Ishikawa (cell line): ENCODE measurements at regions not wholly inside any gene's neighbourhood (a gene's known extent, or its start where the extent isn't known, plus 50 kb on each side); places are given as distances from the start of the nearest gene placed in this dataset.

Source experiments
- CEBPB ChIP-seq: IDR thresholded peaks from 2 replicates; pipeline ENCODE4 v1.6.1; 2012
- CREB1 ChIP-seq: IDR thresholded peaks from 2 replicates; pipeline ENCODE4 v1.6.1; 2012; ENCODE audit warnings: low read depth
- EGR1 ChIP-seq: IDR thresholded peaks from 2 replicates; pipeline ENCODE4 v1.6.1; 2012
- EP300 ChIP-seq: IDR thresholded peaks from 2 replicates; pipeline ENCODE4 v1.6.1; 2012; ENCODE audit warnings: borderline replicate concordance
- FOXM1 ChIP-seq: IDR thresholded peaks from 2 replicates; pipeline ENCODE4 v1.6.1; 2012; ENCODE audit warnings: low read depth, borderline replicate concordance
- MAX ChIP-seq: IDR thresholded peaks from 2 replicates; pipeline ENCODE4 v1.6.1; 2012
- NFIC ChIP-seq: IDR thresholded peaks from 2 replicates; pipeline ENCODE4 v1.6.1; 2012
- RAD21 ChIP-seq: IDR thresholded peaks from 2 replicates; pipeline ENCODE4 v1.6.1; 2012; ENCODE audit warnings: low read depth
- REST ChIP-seq: IDR thresholded peaks from 2 replicates; pipeline ENCODE4 v1.6.1; 2012; ENCODE audit warnings: low read depth, mild to moderate bottlenecking
- TAF1 ChIP-seq: IDR thresholded peaks from 2 replicates; pipeline ENCODE4 v1.6.1; 2012; ENCODE audit warnings: low read depth, mild to moderate bottlenecking
- TCF12 ChIP-seq: IDR thresholded peaks from 2 replicates; pipeline ENCODE4 v1.6.1; 2012; ENCODE audit warnings: low read depth
- TEAD4 ChIP-seq: IDR thresholded peaks from 2 replicates; pipeline ENCODE4 v1.6.1; 2012
- YY1 ChIP-seq: IDR thresholded peaks from 2 replicates; pipeline ENCODE4 v1.6.1; 2012; ENCODE audit warnings: low read depth
- ZBTB7A ChIP-seq: IDR thresholded peaks from 2 replicates; pipeline ENCODE4 v1.6.1; 2012; ENCODE audit warnings: low read depth
- TF ChIP-seq, protein P1 (sequence below): IDR thresholded peaks from 2 replicates; pipeline ENCODE4 v1.6.1; 2012

- TF ChIP-seq EGR1 (no peak), EP300 (no peak)
These were observed 370.4 kb downstream of the IRX2 start for GRCh38 chr5:2381070-2381469.

GRCh38 chr5:2378976-2379375 lies 372.5 kb downstream of the IRX2 start:
- TF ChIP-seq ZBTB7A (no peak), NFIC (no peak), FOXM1 (no peak), CREB1 (no peak)
- TF ChIP-seq, protein P1, sequence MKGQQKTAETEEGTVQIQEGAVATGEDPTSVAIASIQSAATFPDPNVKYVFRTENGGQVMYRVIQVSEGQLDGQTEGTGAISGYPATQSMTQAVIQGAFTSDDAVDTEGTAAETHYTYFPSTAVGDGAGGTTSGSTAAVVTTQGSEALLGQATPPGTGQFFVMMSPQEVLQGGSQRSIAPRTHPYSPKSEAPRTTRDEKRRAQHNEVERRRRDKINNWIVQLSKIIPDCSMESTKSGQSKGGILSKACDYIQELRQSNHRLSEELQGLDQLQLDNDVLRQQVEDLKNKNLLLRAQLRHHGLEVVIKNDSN, result no peak

- TF ChIP-seq MAX, result no peak
- no peak for TF ChIP-seq EP300
- TF ChIP-seq NFIC, result no peak
- no peak for TF ChIP-seq CREB1
- TF ChIP-seq EGR1, result no peak
- TF ChIP-seq FOXM1, result no peak
- TF ChIP-seq CEBPB, result no peak
- TF ChIP-seq RAD21, result no peak
- no peak for TF ChIP-seq TCF12
- TF ChIP-seq, protein P1, result no peak
- no peak for TF ChIP-seq TAF1
- TF ChIP-seq YY1, result no peak
- TF ChIP-seq REST, result no peak
- no peak for TF ChIP-seq ZBTB7A
- no peak for TF ChIP-seq TEAD4
These were observed 373.4 kb downstream of the IRX2 start for GRCh38 chr5:2378108-2378507.

GRCh38 chr5:2376486-2376885 lies 375.0 kb downstream of the IRX2 start:
- TF ChIP-seq TEAD4, result no peak
- TF ChIP-seq TCF12, result no peak
- no peak for TF ChIP-seq NFIC
- no peak for TF ChIP-seq CEBPB

- no peak for TF ChIP-seq ZBTB7A
- no peak for TF ChIP-seq NFIC
- no peak for TF ChIP-seq CREB1
- no peak for TF ChIP-seq FOXM1
- no peak for TF ChIP-seq CEBPB
- TF ChIP-seq, protein P1, result no peak
- TF ChIP-seq EGR1, result no peak
- TF ChIP-seq REST, result no peak
These were observed 375.7 kb downstream of the IRX2 start for GRCh38 chr5:2375757-2376250.

DNA sequence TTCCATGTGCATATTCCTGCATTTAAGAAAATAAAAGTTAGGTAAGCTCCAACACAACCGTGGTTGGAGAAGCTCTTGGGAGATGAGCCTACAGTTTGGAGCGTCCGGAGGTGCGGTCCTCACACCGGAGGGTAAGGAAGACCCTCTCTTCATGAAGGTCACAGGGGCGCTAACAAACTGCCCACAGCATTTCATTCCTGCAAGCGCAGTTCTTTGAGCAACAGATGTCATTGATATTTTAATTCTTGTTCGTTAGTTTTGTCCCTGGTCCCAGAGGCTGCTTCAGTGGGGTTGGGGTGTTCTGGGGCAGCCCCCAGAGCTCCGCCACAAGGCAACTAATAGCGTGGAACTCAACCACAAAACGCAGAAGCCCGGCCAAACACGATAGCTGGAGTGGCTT lies 376.2 kb downstream of the IRX2 start:
- no peak for TF ChIP-seq CEBPB
- no peak for TF ChIP-seq EGR1
- TF ChIP-seq TEAD4, result no peak
- TF ChIP-seq CREB1, result no peak
- no peak for TF ChIP-seq ZBTB7A
- no peak for TF ChIP-seq YY1
- TF ChIP-seq NFIC, result no peak
- TF ChIP-seq MAX, result no peak
- TF ChIP-seq TCF12, result no peak
- no peak for TF ChIP-seq EP300
- no peak for TF ChIP-seq REST
- no peak for TF ChIP-seq TAF1
- TF ChIP-seq, protein P1, result no peak
- no peak for TF ChIP-seq RAD21
- TF ChIP-seq FOXM1, result no peak
